Superior temporal gyrus (tissue), 1 donor: ENCODE measurements at regions not wholly inside any gene's neighbourhood (a gene's known extent, or its start where the extent isn't known, plus 50 kb on each side); places are given as distances from the start of the nearest gene placed in this dataset.

Experiments
- DNase-seq: peaks from one replicate; pipeline ENCODE4 v3.0.0-alpha.2; 2016; ENCODE audit errors: extremely low spot score

DNA sequence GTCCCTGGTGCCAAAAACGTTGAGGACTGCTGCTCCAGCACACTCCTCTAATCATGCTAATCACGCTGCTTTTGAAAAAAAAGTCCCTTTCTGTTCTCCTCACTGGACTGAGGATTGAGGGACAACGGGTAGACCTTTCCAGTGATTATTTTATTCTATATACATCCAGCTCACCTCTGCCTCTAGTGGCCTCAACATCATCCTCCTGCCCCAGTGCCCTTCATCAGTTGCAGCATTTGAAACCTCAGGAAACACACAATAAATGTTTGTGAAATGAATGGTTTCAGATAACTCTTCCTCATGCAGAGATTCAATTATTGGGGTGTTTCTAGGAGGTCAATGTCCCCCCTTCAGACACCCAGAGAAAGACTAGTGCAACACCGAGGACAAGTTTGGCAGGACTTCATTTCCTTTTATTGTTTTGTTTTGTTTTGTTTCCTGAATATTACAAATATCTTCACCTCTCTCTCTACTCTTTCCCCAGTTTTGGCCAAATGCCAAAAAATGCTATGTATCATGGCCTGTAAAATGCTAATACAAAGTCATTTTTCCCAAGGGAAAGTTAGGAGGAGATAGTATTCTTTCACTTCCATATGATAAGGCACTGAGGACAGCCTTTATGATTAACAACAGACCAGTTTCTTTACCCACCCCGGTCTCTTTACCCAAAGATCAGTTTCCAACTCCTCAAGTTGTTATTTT is 460.1 kb upstream of the SLIT2 start:
- no peak for DNase-seq

DNA sequence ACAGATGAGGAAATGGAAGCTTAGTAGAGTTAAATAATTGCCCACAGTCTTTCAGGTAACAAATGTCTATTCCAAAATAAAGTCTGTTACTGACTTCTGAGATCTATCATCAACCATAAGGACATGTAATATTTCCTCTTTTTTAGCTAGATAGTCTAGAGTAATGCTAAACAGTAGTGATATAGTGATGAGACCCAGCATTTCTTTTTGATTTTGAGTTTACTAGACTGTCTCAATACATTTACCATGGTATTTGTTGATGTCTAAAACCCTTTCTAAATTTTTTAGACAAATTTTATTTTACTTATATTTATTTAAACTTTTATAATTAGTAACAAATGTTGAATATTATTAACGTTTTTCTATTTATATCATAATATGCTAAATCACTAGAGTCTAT is 465.1 kb upstream of the SLIT2 start:
- no peak for DNase-seq

DNA sequence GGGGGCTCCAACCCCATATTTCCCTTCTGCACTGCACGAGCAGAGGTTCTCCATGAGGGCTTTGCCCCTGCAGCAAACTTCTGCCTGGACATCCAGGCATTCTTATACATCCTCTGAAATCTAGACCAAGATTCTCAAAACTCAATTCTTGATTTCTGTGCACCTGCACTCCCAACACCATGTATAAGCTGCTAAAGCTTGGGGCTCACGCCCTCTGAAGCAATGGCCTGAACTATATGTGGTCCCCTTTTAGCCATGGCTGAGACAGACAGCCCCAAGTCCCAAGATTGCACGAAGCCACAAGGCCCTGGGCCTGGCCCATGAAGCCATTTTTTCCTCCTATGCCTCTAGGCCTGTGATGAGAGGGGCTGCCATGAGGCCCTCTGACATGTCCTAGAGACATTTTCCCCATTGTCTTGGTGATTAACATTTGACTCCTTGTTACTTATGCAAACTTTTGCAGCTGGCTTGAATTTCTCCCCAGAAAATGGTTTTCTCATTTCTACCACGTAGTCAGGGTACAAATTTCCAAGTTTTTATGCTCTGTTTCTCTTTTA is 468.0 kb upstream of the SLIT2 start:
- no peak for DNase-seq

DNA sequence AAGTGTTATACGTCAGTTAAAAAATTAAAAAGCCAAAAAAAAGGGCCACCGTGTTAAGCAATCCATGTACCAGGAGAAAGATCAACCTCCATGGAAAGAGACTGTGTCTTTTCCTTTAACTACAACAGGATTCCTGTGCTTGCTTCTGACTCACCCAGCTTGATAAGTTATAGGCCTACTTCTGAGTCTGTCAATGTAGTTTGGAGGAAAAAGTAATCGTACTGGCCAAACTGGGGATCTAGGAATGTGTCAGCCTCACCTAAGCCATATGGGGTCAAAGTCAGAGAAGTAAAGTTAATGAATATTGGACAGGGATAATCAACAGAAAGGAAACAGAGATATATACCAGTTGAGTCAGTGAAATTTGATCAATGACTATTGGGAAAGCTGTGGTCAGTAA is 470.8 kb upstream of the SLIT2 start:
- DNase-seq = no peak

DNA sequence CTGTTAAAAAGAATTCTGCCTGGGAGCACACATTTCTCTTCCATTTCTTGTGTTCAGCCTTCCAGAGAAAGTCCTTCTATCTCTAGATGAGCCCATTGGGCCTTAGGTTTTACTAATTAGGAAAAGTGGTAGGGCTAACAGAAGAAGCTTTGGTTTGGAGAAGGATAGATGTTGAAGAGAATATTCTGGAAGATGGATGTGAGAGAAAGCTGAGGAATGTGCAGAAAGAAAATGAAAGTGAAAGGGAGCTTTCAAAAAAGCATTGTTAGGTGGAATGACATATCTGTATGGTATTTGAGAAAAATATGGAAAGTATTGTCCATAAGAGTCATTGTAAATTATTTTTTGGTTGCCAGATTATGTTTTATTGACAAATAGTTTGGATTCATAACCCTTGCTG is 474.8 kb upstream of the SLIT2 start:
- no peak for DNase-seq

DNA sequence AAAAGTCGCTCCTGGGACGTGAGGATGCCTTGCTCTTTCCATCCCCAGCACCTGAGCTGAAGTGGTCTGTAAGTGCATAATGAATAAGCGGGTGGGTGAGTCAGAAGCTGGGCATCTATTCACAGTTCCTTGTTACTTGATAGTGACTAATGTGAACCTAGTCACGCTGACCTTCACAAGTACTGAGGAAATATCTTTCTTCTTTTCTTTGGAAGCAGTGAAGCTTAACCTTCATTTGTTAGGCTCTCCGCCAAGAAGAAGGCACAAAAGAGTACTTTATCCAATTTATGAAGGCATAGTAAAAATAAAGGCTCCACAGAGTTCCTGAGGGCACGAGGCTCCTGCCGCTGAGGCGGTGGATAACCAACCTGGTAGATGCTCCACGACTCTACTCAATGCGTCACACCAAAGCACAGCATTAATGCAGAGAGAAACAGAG is 475.7 kb upstream of the SLIT2 start:
- no peak for DNase-seq

DNA sequence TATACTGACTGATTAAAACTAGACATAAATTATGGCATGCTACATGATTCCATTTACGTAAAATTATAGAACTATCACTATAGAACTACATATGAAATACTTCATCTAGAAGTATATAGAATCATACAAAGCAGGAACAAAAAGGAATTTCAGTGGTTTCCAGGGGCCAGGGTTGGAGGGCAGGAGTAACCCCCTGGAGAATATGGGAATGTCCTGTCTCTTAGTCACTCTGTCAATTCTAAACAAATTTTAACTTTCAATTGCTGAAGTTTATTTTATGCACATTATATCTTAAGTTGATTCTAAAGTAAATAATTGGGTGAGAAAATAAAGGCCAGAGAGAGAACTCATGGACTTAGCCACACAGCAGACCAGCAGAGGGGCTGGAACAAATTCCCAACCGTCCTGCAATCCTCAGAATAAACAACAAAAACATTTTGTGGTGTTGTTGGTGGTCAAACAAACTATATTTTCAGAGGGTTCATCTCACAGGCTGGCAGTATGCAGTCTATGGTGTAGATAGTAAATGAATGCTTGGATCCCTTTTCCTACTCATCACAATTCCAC is 476.9 kb upstream of the SLIT2 start:
- no peak for DNase-seq

DNA sequence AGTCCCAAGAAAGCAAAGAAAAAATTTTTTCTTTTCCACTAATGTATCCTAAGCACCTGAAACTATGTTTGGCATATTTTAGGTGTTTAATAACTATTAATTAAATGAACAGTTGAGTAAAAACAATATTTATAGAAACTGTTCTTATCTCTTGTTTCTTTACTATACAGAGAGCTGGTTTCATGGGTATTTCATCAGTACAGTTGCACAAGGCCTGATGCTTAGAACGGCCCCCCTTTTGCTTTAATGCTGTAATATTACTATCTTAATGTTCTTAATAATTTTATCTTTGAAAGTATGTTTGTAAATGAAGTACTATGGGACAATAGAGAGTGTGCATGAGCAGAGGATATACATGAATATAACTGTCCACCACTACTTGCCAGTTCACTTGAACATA is 479.1 kb upstream of the SLIT2 start:
- DNase-seq = no peak

DNA sequence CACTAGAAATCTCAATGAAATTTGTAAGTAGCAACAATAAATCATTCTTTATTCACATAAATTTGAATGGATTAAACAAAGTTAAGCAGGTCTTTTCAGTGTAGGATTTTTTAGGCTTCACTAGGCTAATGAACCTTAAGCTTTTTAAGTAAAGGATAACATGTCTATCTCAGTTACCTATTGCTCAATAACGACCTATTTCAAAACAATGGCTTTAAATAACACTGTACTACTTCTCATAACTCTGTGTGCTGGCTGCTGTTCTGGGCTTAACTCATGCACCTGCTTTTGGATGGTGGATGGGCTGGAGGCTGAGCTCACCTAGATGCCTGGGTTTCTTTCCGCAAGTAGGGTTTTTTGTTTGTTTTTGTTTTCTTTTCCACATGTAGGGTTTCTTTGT is 495.0 kb upstream of the SLIT2 start:
- DNase-seq = no peak

DNA sequence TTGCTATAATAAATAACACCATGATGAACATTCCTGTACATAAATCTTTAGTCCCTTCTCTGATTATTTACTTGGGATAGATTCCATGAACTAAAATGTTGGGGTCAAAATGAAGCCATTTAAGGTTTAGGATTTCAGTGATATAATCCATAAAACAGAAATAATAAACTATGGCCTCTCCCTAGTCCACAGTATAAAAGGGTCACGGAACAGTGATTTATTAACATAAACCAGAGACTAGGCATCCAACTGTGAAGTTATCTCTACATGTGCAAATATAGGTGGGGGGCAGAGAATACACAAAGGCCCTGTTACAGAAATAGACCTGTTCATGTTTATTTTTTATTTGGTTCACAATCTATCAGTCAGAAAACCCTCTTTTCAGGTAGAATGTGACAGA is 499.1 kb upstream of the SLIT2 start:
- DNase-seq = no peak

DNA sequence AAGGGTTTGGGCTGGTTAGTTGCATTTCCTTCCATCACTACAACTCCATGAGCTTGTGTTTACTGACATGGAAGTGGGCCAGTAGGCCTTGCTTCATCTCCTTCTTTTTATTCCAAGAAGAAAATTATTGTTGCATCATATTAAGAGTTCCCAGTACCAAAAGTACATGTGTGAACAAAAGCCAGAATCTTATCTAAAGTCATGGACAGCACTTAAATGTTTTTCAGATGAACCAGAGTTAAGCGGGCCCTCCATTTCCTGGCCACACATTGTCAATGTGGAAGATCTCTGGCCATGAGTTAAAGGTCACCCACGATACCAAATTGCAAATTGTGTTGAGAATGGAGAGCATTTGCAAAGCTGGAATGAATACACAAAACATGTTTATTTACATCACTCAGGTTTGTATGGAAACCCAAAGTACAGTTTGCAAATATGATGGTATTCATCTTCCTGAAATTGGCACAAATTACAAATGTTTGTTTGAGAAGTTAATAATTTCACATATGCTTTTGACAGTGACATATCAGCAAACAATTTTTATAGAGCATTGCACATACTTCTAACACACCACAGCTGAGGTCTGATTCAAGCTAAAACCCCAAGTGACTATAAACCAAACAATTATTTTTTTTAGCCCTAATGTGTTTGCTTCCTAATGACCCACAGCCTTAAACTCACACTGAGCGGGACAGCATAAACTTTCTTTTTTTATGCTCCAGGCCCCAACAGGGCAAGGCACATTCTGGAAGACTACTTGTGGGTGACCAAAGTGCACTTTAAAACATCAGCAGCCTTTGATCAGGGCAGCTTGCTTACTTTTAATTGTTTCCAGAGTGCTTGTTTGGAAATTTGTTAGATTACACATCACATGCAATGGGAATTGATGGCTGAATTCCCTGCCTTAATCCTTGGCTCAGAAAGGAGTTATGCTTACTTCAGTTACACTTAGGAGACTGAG is 502.9 kb upstream of the SLIT2 start:
- no peak for DNase-seq

DNA sequence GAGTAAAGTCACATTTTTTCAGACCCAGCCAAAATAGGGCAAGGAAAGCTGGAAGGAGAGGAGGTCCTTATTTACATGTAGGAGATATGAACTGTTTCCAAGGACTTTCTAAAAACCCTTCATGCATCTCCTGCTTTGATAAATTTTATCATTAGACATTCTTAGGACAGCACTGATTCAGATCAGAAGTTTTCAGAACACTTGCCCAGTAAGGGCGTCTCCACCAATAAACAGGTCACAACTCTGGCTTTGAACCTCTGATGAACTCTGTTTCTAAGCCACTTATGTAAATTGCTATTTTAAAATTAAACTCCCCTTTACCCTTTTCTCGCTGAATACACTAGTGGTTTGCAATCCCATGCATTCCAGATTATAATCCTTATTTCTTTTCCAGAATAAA is 505.3 kb upstream of the SLIT2 start:
- no peak for DNase-seq

DNA sequence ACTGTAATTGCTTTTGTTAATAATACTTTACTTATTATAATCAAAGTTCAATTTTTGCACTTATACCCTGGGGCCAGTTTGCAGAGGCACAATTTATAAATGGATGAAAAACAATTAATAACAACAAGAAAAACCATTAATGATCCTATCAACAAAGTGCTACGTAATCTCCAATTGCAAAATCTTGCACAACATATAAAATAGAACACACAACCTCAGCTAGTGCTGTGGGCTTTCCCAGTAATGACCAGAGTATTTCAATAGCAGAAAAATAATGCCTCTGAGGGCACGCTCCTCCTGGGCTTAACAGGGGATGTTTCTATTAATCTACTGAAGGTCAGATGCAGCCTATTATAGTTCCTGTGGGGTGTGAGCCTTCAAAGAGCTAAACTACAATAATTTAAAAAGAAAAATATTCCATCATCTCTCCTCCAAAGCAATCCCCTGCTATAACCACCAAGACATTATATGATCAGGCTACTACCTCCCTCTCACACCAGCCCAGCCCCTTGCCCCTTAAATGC is 508.5 kb upstream of the SLIT2 start:
- DNase-seq = no peak

DNA sequence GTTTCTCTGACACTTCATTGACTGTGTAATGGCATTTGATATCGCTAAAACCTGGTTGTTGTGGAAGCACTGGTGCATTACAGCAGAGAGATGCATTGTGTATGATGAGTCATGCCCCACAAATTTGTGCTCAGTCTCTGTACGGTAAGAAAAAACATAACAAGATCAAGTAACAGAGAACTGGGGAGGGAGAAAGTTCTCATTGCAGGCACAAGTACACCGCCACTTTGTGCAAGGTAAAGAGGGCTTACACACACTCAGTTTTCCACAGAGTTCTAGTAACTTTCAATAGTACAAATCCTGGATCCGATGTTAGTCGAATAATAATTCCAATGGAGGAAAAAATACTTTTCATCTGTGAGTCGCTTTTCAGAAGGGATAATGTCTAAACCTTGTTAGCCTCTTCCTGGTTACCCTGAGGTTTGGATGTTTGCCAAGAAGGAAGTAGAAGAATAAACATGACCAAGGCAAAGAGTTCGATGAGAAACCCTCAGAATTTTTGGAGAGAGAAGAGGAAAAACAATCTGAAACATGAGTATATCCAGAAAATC is 512.5 kb upstream of the SLIT2 start:
- no peak for DNase-seq

DNA sequence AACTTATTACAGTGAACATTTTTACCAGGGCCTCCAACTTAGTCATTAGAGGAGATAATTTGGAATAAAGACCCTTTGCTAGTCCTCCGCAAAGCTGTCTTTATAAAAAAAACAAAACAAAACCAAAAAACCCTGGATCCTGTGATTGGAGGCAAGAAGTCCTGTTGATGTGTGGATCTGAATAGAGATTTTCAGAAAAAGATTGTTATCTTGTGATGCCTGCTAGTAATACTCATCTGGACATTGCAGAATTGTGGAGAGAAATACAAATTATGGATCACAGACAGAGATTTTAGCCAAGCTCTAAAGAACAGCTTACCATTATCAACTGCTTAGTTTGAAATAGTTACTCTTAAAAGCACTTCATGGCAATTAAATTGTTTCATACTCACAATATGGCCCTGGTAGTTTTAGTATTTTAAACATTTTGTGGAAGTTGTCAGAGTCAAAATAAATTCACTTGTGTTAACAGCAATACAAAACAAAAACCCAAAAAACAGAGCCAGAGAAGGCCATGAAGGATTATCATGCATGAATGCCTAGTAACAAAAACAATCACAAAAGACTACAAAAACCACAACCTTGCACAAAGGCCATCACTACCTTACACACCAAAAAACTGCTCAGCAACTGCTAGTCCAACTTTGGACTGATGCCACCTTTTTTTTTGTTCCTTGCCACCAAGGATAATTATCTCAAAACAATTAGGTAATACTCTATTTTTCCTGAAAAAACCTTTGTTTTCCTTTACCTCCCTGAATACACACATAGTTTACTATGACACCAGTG is 514.5 kb upstream of the SLIT2 start:
- no peak for DNase-seq

DNA sequence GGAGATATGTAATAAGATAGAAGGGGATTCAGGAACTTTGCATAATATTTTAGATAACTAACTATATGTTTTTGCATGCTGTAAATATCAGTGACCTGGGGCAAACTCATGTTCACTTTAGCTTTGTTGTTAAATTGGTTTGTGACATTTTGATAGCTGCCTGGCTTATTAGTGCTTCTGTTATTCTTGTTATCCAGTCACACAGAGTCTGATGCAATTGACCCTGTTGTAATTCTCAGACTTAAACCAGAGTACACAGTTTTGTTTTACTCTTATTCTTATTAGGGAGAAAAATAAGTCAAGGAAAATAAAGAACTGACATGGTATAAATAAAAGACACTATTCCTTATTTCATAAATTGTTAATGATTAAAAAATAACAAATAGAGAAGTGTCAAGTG is 516.7 kb upstream of the SLIT2 start:
- no peak for DNase-seq

DNA sequence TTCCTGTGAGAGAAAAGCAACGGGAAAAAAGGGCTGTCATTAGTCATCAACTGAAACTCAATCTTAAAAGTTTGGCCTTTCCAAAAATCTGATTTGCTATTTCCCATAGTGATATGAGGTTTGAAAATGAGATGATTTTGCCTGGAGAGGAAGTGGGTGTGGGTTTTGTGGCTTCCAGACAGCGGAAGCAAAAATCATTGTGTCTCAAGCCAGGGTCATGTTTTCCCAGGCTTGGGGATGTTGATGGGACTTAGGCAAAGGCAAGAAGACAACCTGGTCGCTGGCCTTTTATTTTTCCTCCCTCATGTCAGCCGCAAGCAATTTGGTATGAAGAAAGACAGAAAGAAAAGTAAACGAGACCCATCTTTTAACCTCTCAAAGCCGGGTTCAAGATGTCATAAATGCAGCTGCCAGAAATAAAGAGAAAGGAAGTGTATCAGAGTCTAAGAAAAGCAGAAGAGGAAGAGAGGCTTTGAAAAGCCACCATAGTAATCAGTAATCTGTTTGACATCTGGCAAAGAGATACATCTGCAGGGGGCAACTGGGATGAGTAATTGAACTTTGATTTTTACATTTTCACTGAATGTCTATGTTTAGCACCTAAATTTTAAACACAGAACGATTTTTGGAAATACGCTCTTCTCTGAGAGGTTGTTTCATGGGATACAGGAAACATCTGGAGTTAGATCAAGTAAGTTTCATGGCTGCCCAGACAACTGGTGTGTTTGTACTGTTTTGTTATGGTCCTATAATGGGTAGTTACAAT is 521.6 kb upstream of the SLIT2 start:
- no peak for DNase-seq

DNA sequence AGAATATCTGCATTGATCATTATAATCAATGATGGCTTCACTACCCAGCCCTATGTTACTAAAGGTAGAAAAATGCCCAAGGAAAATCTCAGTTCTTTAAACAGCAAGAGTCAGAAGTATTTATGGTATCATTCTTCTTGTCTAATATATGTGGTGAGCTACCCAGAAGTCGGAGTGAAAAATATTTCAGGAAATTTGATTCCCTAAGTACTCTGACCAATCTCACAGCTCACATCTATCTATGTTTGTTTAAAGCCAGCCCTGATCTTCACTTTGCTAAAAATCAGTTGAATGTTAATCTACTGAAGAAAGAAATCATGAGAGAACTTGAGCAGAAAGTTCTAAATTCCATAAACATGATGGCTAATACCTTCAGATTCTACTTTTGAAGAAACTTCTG is 522.9 kb upstream of the SLIT2 start:
- no peak for DNase-seq

DNA sequence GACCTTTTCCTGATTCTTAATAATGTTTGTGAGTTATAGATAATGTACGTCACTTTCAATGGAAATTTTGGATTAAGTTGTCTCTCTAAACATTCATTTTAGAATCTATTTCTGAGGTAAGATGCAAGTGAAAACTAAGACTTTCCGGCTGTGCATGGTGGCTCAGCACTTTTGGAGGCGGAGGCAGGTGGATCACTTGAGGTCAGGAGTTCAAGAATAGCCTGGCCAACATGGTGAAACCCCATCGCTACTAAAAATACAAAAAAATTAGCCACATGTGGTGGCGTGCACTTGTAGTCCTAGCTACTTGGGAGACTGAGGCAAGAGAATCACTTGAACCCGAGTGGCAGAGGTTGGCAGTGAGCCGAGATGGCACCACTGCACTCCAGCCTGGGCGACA is 524.6 kb upstream of the SLIT2 start:
- DNase-seq = no peak

DNA sequence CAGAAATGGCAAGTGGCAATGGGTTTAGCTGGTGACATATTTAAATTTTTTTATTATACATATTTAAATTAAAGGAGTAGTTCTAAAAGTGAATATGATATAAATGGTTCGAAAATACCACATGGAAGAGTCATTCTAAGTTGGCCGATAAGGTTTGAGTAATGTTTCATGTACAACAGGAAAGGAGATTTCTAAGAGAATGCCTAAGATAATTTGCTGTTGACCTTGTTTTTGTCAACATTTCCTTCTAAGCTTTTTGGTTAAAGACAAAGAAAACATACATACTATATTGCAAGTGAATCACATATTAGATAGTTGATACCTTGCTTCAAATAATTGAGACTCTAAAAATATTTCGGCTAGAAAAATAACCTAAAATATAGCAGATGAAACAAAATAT is 526.6 kb upstream of the SLIT2 start:
- no peak for DNase-seq
